Mesothelial cell of epicardium (in vitro differentiated cells): ENCODE measurements at regions not wholly inside any gene's neighbourhood (a gene's known extent, or its start where the extent isn't known, plus 50 kb on each side); places are given as distances from the start of the nearest gene placed in this dataset.
"Not testable (repeated sequence)": the region's sequence is repeated elsewhere in the genome, so short reads cannot be mapped to it uniquely, and the experiment has no call there.

Experiments used
- DNase-seq, 2 experiments: peaks; one replicate each; pipeline ENCODE4 v3.0.0; 2021; ENCODE audit warnings: low spot score in 2 of 2; ENCODE audit not compliant: unreplicated experiment in 2 of 2
- H3K27ac Mint-ChIP-seq: 2 replicates; pipeline ENCODE4 v1.8.0; 2021; ENCODE audit warnings: mixed read lengths
- H3K27me3 Mint-ChIP-seq: 2 replicates; pipeline ENCODE4 v1.8.0; 2021; ENCODE audit warnings: low read depth, mixed read lengths
- H3K36me3 Mint-ChIP-seq: 2 replicates; pipeline ENCODE4 v1.8.0; 2021; ENCODE audit warnings: mixed read lengths
- H3K4me1 Mint-ChIP-seq: 2 replicates; pipeline ENCODE4 v1.8.0; 2021; ENCODE audit warnings: mixed read lengths
- H3K4me3 Mint-ChIP-seq: 2 replicates; pipeline ENCODE4 v1.8.0; 2021; ENCODE audit warnings: mild to moderate bottlenecking, moderate library complexity, mixed read lengths
- H3K9me3 Mint-ChIP-seq: 2 replicates; pipeline ENCODE4 v1.8.0; 2021; ENCODE audit warnings: mixed read lengths
- CTCF ChIP-seq: fragments of 200-600 bp; sonication (generic); IDR thresholded peaks from one replicate; pipeline ENCODE4 v1.5.0; 2021; ENCODE audit warnings: antibody characterized with exemption; ENCODE audit not compliant: unreplicated experiment

- no peak overlapping the region for H3K4me3 Mint-ChIP-seq
- DNase-seq = no peak
- peaks cover 32% of the 10 kb centered on the region for H3K9me3 Mint-ChIP-seq
- no peaks in the 10 kb centered on the region for H3K27me3 Mint-ChIP-seq
- TF ChIP-seq CTCF = no peak
- H3K27ac Mint-ChIP-seq = no peak overlapping the region
- H3K4me1 Mint-ChIP-seq = no peaks in the 10 kb centered on the region
- no peaks in the 10 kb centered on the region for H3K36me3 Mint-ChIP-seq
These were observed 152.8 kb upstream of the ZNF519 start for GRCh38 chr18:14285053-14285452.

- not testable (repeated sequence) for H3K4me3 Mint-ChIP-seq, H3K27me3 Mint-ChIP-seq, DNase-seq, H3K4me1 Mint-ChIP-seq, H3K36me3 Mint-ChIP-seq, H3K27ac Mint-ChIP-seq
- peaks cover 73% of the 10 kb centered on the region for H3K9me3 Mint-ChIP-seq
These were observed 143.2 kb upstream of the ZNF519 start for GRCh38 chr18:14275391-14275790.

- not testable (repeated sequence) for H3K4me1 Mint-ChIP-seq, H3K4me3 Mint-ChIP-seq, DNase-seq, H3K27ac Mint-ChIP-seq, H3K36me3 Mint-ChIP-seq, H3K27me3 Mint-ChIP-seq
- H3K9me3 Mint-ChIP-seq = peaks cover 76% of the 10 kb centered on the region
These were observed 133.6 kb upstream of the ZNF519 start for GRCh38 chr18:14265637-14266410.

GRCh38 chr18:14262786-14263185, 130.6 kb upstream of the ZNF519 start:
- H3K27me3 Mint-ChIP-seq, H3K27ac Mint-ChIP-seq, DNase-seq, H3K36me3 Mint-ChIP-seq, H3K4me1 Mint-ChIP-seq, H3K4me3 Mint-ChIP-seq: not testable (repeated sequence)
- peaks cover 75% of the 10 kb centered on the region for H3K9me3 Mint-ChIP-seq

GRCh38 chr18:14250084-14250677, 117.9 kb upstream of the ZNF519 start:
- H3K27me3 Mint-ChIP-seq, DNase-seq, H3K4me3 Mint-ChIP-seq, H3K27ac Mint-ChIP-seq, H3K36me3 Mint-ChIP-seq, H3K4me1 Mint-ChIP-seq: not testable (repeated sequence)
- peaks cover 42% of the 10 kb centered on the region for H3K9me3 Mint-ChIP-seq

- not testable (repeated sequence) for H3K27ac Mint-ChIP-seq, DNase-seq, H3K4me3 Mint-ChIP-seq, H3K4me1 Mint-ChIP-seq, H3K27me3 Mint-ChIP-seq, H3K36me3 Mint-ChIP-seq
- peaks cover 44% of the 10 kb centered on the region for H3K9me3 Mint-ChIP-seq
These were observed 107.0 kb upstream of the ZNF519 start for GRCh38 chr18:14239224-14239623.

GRCh38 chr18:14236356-14237048, 104.3 kb upstream of the ZNF519 start:
- not testable (repeated sequence) for H3K4me1 Mint-ChIP-seq, H3K4me3 Mint-ChIP-seq, H3K27me3 Mint-ChIP-seq, H3K27ac Mint-ChIP-seq, H3K36me3 Mint-ChIP-seq, DNase-seq
- peaks cover 44% of the 10 kb centered on the region for H3K9me3 Mint-ChIP-seq

- H3K27me3 Mint-ChIP-seq, H3K4me1 Mint-ChIP-seq, H3K4me3 Mint-ChIP-seq, H3K27ac Mint-ChIP-seq, DNase-seq, H3K36me3 Mint-ChIP-seq: not testable (repeated sequence)
- peaks cover 35% of the 10 kb centered on the region for H3K9me3 Mint-ChIP-seq
These were observed 93.0 kb upstream of the ZNF519 start for GRCh38 chr18:14225286-14225679.

GRCh38 chr18:14224551-14225285, 92.5 kb upstream of the ZNF519 start:
- H3K36me3 Mint-ChIP-seq, H3K27ac Mint-ChIP-seq, DNase-seq, H3K4me1 Mint-ChIP-seq, H3K27me3 Mint-ChIP-seq, H3K4me3 Mint-ChIP-seq: not testable (repeated sequence)
- peaks cover 37% of the 10 kb centered on the region for H3K9me3 Mint-ChIP-seq

GRCh38 chr18:14223919-14224318, 91.7 kb upstream of the ZNF519 start:
- not testable (repeated sequence) for H3K36me3 Mint-ChIP-seq, H3K4me1 Mint-ChIP-seq, H3K4me3 Mint-ChIP-seq, DNase-seq, H3K27ac Mint-ChIP-seq, H3K27me3 Mint-ChIP-seq
- H3K9me3 Mint-ChIP-seq = peaks cover 36% of the 10 kb centered on the region

GRCh38 chr18:14223231-14223822, 91.1 kb upstream of the ZNF519 start:
- not testable (repeated sequence) for H3K4me1 Mint-ChIP-seq, H3K27me3 Mint-ChIP-seq, DNase-seq, H3K27ac Mint-ChIP-seq, H3K36me3 Mint-ChIP-seq, H3K4me3 Mint-ChIP-seq
- peaks cover 30% of the 10 kb centered on the region for H3K9me3 Mint-ChIP-seq
